ENCODE measurements at regions not wholly inside any gene's neighbourhood (a gene's known extent, or its start where the extent isn't known, plus 50 kb on each side); places are given as distances from the start of the nearest gene placed in this dataset.
"Not testable (repeated sequence)": the region's sequence is repeated elsewhere in the genome, so short reads cannot be mapped to it uniquely, and the experiment has no call there.

DNA sequence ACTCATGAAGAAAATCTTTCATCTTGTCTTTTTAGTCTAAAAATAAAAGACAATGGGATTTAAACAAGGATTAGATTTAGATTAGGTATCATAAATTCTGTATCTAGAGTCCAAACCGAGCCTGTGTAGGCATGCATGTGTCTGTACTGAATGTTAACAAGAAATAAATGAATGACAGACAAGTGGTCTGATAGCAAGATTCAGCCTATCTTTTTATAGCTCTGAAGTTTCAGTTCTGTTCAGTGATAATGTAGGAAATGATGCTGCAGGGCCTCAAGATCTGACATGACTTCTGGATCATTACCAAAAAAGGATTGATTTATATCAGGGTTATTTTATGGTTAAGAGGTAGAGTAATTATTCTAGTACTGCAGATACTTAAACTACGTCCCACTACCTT is 137.0 kb upstream of the ATP5MC3 start:
- no peak for DNase-seq

DNA sequence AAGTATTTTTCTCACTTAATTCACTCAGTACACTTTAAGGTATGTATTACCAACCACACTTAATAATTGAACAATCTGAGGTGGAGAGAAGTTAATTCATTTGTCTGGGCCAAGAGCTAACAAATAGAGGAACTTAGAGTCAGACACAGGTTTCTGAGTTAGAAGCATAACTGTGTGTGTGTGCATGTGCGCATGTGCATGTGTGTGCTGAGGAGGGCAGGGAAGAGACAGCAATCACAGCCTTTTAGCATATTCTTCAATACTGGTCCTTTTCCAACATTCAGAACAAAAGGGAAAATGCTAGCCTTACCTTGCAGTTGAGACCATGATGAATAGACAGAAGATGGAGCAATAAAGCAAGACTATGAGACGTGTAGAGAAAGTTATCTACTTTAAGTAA is 136.2 kb upstream of the ATP5MC3 start:
- DNase-seq = no peak

- DNase-seq = no peak
Observed at GRCh38 chr2:175312137-175312536, 130.6 kb upstream of the ATP5MC3 start.

- DNase-seq = no peak
Observed at GRCh38 chr2:175310813-175311504, 129.4 kb upstream of the ATP5MC3 start.

DNA sequence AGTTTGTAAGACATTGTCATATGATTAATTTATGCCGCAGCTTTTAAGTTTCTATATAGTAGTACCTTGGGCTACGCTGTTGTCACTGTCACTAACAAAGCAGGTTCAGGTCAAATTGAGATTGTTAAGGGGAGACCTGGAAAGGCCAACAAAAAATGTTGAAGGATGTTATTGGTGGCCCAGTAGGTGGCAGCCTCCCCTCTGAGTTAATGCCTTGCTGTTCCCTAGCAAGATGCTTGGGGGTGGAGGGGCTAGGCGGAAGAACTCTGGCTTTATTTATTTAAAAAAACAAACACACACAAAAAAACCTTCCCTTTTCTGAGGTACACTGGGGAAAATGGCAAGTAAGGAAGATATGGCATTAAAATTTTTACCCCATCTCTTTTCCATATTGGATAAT is 128.3 kb upstream of the ATP5MC3 start:
- peak; percentile 18 for DNase-seq

- DNase-seq = no peak
Observed at GRCh38 chr2:175308005-175308404, 126.5 kb upstream of the ATP5MC3 start.

- DNase-seq = no peak
Observed at GRCh38 chr2:175304541-175304940, 123.0 kb upstream of the ATP5MC3 start.

DNA sequence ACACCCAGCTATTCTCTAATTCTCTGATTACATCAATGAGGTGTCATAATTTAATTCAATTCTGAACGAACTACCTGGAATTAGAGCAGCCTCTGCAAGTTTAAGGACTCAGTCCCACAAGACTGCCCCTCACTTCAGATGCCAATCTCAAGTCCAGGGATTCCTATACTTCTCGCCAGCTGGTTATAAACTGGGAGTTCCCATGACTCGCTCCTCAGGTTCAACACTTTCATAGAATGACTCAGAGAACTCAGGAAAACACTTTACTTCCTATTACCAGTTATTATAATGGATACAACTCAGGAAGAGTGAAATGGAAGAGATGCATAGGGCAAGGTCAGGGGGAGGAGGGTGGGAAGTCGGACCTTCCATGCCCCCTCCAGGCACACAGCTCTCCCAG is 112.3 kb upstream of the ATP5MC3 start:
- DNase-seq = no peak

- DNase-seq = no peak
Observed at GRCh38 chr2:175293195-175293594, 111.7 kb upstream of the ATP5MC3 start.

DNA sequence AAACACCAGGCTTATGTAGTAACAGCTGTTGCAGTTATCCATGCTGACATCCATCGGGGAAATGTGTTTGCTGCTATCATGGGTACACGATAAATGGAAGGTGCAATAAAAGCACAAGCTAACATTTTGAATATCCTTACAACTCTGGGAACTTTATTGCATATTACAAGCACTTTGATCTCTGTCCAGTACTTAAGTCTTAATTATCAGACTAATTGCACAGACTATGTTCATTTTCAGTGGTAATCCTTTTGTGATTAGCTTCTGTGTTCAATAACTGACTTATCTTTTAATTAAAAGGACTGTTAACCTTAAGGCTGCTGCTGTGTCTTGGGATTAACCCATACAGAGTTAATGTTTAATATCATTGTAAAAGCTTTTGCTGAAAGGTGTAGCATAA is 101.4 kb upstream of the ATP5MC3 start:
- DNase-seq = no peak

DNA sequence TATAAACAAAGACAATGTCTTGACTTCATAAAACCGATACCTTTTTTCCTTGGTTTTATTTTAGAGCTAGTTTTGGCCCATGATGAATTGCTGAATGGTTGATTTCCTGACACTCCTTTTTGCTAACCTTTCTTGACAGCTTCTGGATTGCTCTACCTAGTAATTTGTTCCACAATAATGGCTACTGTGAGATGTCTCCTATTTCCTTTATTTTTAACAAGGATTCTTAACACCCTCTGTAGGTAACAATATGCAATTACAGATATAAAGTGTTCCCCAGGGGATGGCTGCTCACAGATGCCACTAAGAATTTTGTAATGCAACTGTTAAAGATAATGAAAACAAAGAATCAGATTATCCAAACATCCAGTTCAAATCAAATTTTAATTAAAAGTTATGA is 100.8 kb upstream of the ATP5MC3 start:
- DNase-seq = peak; percentile 14

DNA sequence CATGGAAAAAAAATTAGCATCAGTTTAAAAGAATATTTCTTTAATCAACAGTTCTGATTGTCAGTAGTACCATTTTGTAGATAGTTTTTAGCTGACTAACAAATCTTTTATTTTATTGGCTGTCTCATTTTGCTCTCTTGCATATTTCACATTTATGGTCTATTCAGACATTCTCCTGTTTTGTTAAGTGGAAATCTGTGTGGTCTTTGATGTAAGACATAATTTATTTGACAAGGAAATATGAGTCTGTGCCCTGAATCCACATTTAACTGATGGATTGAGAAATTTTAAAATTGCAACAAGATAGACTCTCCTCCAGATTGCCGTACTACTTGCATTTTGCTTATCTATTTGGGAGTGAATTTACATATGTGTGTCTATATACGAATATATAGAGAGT is 96.3 kb upstream of the ATP5MC3 start:
- DNase-seq = no peak

DNA sequence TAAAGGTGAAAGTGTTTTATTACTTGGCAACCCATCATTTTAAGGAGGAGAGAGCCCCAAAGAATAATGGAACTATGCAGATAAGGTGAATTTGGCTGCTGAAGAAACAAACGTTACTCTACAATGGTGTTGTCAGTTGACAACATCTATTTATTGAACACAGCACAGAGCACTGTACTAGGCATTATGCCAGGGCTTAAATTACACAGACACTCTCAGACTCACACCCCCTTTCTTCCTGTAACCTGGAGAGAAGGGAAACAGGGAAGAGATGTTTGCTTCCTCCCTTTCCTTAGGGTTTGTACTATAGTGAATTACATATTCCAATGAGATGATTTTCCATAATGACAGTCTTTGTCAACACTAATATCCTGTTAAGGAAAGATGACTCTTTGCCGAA is 94.0 kb upstream of the ATP5MC3 start:
- no peak for DNase-seq

- no peak for DNase-seq
Observed at GRCh38 chr2:175259164-175259563, 77.7 kb upstream of the ATP5MC3 start.

DNA sequence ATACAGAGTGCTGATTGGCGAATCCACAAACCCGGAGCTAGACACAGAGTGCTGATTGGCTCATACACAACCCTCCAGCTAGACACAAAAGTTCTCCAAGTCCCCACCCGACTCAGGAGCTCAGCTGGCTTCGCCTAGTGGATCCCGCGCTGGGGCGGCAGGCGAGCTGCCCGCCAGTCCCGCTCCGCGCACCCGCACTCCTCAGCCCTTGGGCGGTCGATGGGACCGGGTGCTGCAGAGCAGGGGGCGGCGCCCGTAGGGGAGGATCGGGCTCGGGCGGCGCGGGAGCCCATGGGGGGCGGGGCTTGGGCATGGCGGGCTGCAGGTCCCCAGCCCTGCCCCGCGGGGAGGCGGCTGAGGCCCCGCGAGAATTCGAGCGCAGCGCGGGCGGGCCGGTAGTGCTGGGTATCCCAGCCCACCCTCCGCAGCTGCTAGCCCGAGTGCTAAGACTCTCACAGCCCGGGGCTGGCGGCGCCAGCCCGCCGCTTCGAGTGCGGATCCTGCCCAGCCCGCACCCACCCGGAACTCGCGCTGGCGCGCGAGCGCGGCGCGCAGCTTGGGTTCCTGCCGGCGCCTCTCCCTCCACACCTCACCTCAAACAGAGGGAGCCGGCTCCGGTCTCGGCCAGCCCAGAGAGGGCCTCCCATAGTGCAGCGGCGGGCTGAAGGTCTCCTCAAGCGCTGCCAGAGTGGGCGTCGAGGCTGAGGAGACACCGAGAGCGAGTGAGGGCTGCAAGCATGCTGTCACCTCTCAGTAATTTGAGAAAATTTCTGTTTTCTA is 75.5 kb upstream of the ATP5MC3 start:
- DNase-seq = no peak

- DNase-seq = not testable (repeated sequence)
Observed at GRCh38 chr2:175256391-175256790, 74.9 kb upstream of the ATP5MC3 start.

- DNase-seq = no peak
Observed at GRCh38 chr2:175253871-175254270, 72.4 kb upstream of the ATP5MC3 start.

DNA sequence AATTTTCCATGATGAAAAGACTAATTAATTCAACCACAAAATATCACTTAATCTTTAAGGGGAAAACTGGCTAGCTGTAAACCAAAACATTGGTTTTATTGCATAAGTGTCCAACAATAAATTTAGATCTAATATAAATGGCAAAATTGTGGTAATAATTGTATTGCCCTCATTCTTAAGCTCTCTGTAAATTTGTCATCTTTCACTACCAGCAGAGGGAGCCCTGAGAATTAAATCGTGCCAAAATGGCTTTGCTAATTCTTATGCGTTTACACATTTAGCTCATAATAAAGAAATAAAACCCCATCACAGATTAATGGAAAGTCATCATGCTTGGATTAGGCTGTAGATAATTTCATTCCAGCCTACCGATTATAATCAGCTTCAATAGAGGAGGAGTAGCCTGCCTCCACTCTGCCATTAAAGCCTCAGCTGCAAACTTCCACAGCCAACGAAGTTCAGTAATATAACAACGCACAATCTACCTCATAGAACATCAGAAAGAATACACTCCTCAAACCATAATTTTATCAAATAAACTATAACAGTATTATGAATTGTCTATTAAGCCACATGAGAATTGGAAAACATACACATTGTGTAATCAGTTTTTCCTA is 70.0 kb upstream of the ATP5MC3 start:
- DNase-seq = peak; percentile 37

GRCh38 chr2:175247159-175247558 is 65.6 kb upstream of the ATP5MC3 start:
- no peak for DNase-seq

GRCh38 chr2:175244697-175245096 is 63.2 kb upstream of the ATP5MC3 start:
- no peak for DNase-seq

DNA sequence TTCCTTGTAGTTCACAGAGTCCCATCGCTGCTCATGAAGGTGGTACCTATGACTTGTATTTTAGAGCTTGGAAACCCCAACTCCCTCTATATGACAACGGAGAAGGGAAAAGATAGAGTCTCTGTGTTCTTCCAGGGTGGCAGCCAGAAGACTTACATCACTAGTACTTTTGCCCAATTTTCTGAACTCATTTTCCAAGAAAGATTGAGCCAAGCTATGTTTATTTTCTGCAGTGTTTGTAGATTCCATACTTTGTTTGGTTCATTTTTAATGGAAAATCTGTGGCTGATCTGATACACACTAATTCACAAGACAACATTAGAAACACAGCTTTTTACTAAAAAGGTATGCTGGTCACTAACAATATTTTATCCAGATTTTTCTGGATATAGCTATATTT is 60.2 kb upstream of the ATP5MC3 start:
- no peak for DNase-seq

GRCh38 chr2:175240033-175240432 is 58.5 kb upstream of the ATP5MC3 start:
- not testable (repeated sequence) for DNase-seq

- DNase-seq = no peak
Observed at GRCh38 chr2:175236930-175237329, 55.4 kb upstream of the ATP5MC3 start.

DNA sequence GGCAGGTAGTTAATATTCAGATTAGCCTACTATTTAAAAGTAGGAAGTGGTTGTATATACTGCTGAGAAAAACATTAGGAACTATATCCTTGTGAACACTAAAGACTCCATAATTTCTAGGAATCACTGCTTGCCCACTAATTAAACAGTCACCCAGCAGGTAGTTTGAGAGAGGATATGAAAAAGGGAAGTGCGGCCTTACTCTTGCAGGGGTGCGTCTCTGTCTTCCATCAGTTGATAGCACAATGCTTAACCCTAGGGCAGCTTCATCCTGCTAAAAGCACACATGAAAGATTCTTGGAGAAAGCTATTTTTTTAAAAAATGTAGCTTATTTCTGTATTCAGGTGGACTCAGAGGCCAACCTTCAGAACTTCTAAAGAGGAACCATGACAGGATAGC is 53.1 kb upstream of the ATP5MC3 start:
- no peak for DNase-seq
